ENCODE measurements at regions not wholly inside any gene's neighbourhood (a gene's known extent, or its start where the extent isn't known, plus 50 kb on each side); places are given as distances from the start of the nearest gene placed in this dataset.

GRCh38 chr4:24656906-24657305 lies 72.6 kb upstream of the DHX15 start:
- no peak overlapping the region for H3K4me3 Mint-ChIP-seq
- H3K4me1 ChIP-seq (ENCODE audit: control insufficient read depth in 2 of 2, insufficient read depth in 2 of 2, low read length in 2 of 2), result no peaks in the 10 kb centered on the region
- peaks cover 0 to 1% (median 0%) of the 10 kb centered on the region in 11 donors for H3K9me3 Mint-ChIP-seq
- ChIA-PET CTCF (no interaction called here), POLR2A (no interaction called here)
- no peaks in the 10 kb centered on the region for H3K27me3 ChIP-seq (ENCODE audit: control insufficient read depth in 2 of 2, insufficient read depth in 2 of 2, low read length in 2 of 2)
- no peak overlapping the region for H3K27ac Mint-ChIP-seq
- no peaks in the 10 kb centered on the region for H3K36me3 Mint-ChIP-seq
- H3K4me1 Mint-ChIP-seq, result peaks cover 1 to 7% (median 4%) of the 10 kb centered on the region in 7 donors
- intact Hi-C loops (cut with micrococcal nuclease), result no loop called here
- no peak overlapping the region for H3K4me3 ChIP-seq (ENCODE audit: low read length)
- DNase-seq (no peak), ATAC-seq (no peak)
- no peaks in the 10 kb centered on the region for H3K36me3 ChIP-seq (ENCODE audit: control insufficient read depth in 2 of 3, insufficient read depth in 3 of 3, low read length in 3 of 3)
- peaks cover 0 to 22% (median 13%) of the 10 kb centered on the region in 5 donors for H3K27me3 Mint-ChIP-seq
- H3K9me3 ChIP-seq (ENCODE audit: control insufficient read depth in 2 of 3, low read length in 3 of 3), result no peaks in the 10 kb centered on the region
- H3K27ac ChIP-seq (ENCODE audit: low read depth, low read length), result no peak overlapping the region

- Histone ChIP-seq H3K27me3 (ENCODE audit: control insufficient read depth in 2 of 2, insufficient read depth in 2 of 2, low read length in 2 of 2) (no peaks in the 10 kb centered on the region), H3K9me3 (ENCODE audit: control insufficient read depth in 2 of 3, low read length in 3 of 3) (no peaks in the 10 kb centered on the region), H3K4me1 (ENCODE audit: control insufficient read depth in 2 of 2, insufficient read depth in 2 of 2, low read length in 2 of 2) (no peaks in the 10 kb centered on the region), H3K36me3 (ENCODE audit: control insufficient read depth in 2 of 3, insufficient read depth in 3 of 3, low read length in 3 of 3) (no peaks in the 10 kb centered on the region), H3K4me3 (ENCODE audit: low read length) (no peak overlapping the region), H3K27ac (ENCODE audit: low read depth, low read length) (no peak overlapping the region)
- intact Hi-C loops (cut with micrococcal nuclease), result no loop called here
- DNase-seq (peak in 1 of 9 donors; percentile 21), ATAC-seq (no peak)
- Mint-ChIP-seq H3K9me3 (peaks cover 0 to 1% (median 0%) of the 10 kb centered on the region in 11 donors), H3K36me3 (no peaks in the 10 kb centered on the region), H3K27me3 (peaks cover 0 to 25% (median 13%) of the 10 kb centered on the region in 5 donors), H3K27ac (no peak overlapping the region), H3K4me3 (no peak overlapping the region), H3K4me1 (peaks cover 1 to 7% (median 4%) of the 10 kb centered on the region in 7 donors)
- ChIA-PET POLR2A (interaction anchor here (0.7 kb wide), 1 partner anchor 91 kb away, joined by 3 read pairs; no protein-coding TSS in a partner anchor), CTCF (no interaction called here)
These were observed 73.6 kb upstream of the DHX15 start for GRCh38 chr4:24657768-24658617.

DNA sequence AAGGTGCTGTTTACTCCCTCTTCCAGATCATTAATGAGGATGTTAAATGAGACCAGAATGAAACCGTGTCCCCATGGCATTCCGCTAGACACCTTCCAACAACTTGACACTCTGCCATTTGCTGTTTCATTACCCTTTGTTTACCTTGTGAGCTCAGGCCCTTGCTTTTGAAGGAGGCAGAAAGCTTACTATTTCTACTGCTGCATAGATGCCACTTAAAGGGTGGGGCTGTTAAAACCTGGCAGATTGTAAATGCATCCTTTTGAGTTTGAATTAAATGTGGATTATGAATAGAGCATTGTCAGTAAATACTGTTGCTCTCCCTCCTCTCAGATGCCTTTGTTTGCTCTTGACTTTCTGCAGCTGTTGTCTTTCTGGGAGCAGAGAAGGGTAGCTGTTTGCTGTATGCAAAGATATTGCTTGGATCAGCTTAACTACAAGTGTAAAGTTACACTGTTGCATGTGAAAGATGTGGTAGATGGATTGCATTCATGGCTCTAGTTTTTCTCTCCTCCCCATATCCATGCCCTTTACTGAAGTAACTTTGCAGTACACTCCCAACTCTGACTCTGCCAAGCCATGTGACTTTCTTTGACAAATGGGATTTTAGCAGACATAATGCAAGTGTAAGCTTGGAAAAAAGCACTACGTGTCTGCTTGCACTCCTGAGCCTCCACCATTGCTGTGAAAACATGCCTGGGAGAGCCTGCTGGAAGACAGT lies 75.0 kb upstream of the DHX15 start:
- Histone ChIP-seq H3K27me3 (ENCODE audit: control insufficient read depth in 2 of 2, insufficient read depth in 2 of 2, low read length in 2 of 2) (no peaks in the 10 kb centered on the region), H3K27ac (ENCODE audit: low read depth, low read length) (no peak overlapping the region), H3K4me3 (ENCODE audit: low read length) (no peak overlapping the region), H3K9me3 (ENCODE audit: control insufficient read depth in 2 of 3, low read length in 3 of 3) (no peaks in the 10 kb centered on the region), H3K36me3 (ENCODE audit: control insufficient read depth in 2 of 3, insufficient read depth in 3 of 3, low read length in 3 of 3) (no peaks in the 10 kb centered on the region), H3K4me1 (ENCODE audit: control insufficient read depth in 2 of 2, insufficient read depth in 2 of 2, low read length in 2 of 2) (no peaks in the 10 kb centered on the region)
- no peak overlapping the region for H3K27ac Mint-ChIP-seq
- ATAC-seq, result no peak
- peaks cover 0 to 27% (median 13%) of the 10 kb centered on the region in 5 donors for H3K27me3 Mint-ChIP-seq
- peaks cover 1 to 7% (median 4%) of the 10 kb centered on the region in 7 donors for H3K4me1 Mint-ChIP-seq
- H3K9me3 Mint-ChIP-seq, result peaks cover 0 to 1% (median 0%) of the 10 kb centered on the region in 11 donors
- no peaks in the 10 kb centered on the region for H3K36me3 Mint-ChIP-seq
- intact Hi-C loops (cut with micrococcal nuclease), result no loop called here
- CTCF ChIA-PET, result no interaction called here
- H3K4me3 Mint-ChIP-seq, result no peak overlapping the region
- DNase-seq, result no peak
- POLR2A ChIA-PET, result no interaction called here

GRCh38 chr4:24662056-24662455 lies 77.7 kb upstream of the DHX15 start:
- ChIA-PET POLR2A (no interaction called here), CTCF (no interaction called here)
- DNase-seq, result no peak
- no peak for ATAC-seq
- H3K4me3 Mint-ChIP-seq, result no peak overlapping the region
- peaks cover 0 to 3% (median 0%) of the 10 kb centered on the region in 11 donors for H3K9me3 Mint-ChIP-seq
- no peaks in the 10 kb centered on the region for H3K4me1 ChIP-seq (ENCODE audit: control insufficient read depth in 2 of 2, insufficient read depth in 2 of 2, low read length in 2 of 2)
- no peak overlapping the region for H3K4me3 ChIP-seq (ENCODE audit: low read length)
- no peak overlapping the region for H3K27ac Mint-ChIP-seq
- H3K27me3 Mint-ChIP-seq, result peaks cover 6 to 34% (median 27%) of the 10 kb centered on the region in 5 donors
- H3K9me3 ChIP-seq (ENCODE audit: control insufficient read depth in 2 of 3, low read length in 3 of 3), result no peaks in the 10 kb centered on the region
- no peaks in the 10 kb centered on the region for H3K36me3 ChIP-seq (ENCODE audit: control insufficient read depth in 2 of 3, insufficient read depth in 3 of 3, low read length in 3 of 3)
- intact Hi-C loops (cut with micrococcal nuclease), result no loop called here
- no peak overlapping the region for H3K27ac ChIP-seq (ENCODE audit: low read depth, low read length)
- no peaks in the 10 kb centered on the region for H3K36me3 Mint-ChIP-seq
- H3K4me1 Mint-ChIP-seq, result peaks cover 1 to 7% (median 4%) of the 10 kb centered on the region in 7 donors
- H3K27me3 ChIP-seq (ENCODE audit: control insufficient read depth in 2 of 2, insufficient read depth in 2 of 2, low read length in 2 of 2), result no peaks in the 10 kb centered on the region

DNA sequence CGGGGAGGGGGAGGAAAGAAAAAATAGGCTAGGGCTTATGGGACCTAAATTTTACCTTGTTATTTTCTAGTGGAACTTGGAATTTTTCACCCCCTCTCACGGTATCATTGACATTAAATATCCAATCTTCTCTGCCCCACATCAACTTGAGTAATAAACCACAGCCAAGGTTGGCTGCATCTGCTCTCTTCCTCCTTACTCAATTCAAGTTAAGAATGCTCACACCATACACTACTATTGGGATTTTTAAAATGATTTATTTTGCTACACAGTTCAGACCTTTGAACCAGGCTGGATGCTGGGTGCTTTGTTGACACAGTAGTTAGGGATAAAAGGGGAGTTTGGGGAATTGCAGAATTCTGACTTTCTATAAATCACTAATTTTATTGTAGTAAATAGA lies 78.2 kb upstream of the DHX15 start:
- no peaks in the 10 kb centered on the region for H3K36me3 ChIP-seq (ENCODE audit: control insufficient read depth in 2 of 3, insufficient read depth in 3 of 3, low read length in 3 of 3)
- Mint-ChIP-seq H3K9me3 (peaks cover 0 to 3% (median 0%) of the 10 kb centered on the region in 11 donors), H3K27me3 (peaks cover 7 to 34% (median 29%) of the 10 kb centered on the region in 5 donors), H3K4me3 (no peak overlapping the region), H3K4me1 (peaks cover 1 to 7% (median 4%) of the 10 kb centered on the region in 7 donors), H3K27ac (no peak overlapping the region), H3K36me3 (no peaks in the 10 kb centered on the region)
- intact Hi-C loops (cut with micrococcal nuclease), result no loop called here
- DNase-seq (no peak), ATAC-seq (no peak)
- no peaks in the 10 kb centered on the region for H3K27me3 ChIP-seq (ENCODE audit: control insufficient read depth in 2 of 2, insufficient read depth in 2 of 2, low read length in 2 of 2)
- H3K4me1 ChIP-seq (ENCODE audit: control insufficient read depth in 2 of 2, insufficient read depth in 2 of 2, low read length in 2 of 2), result no peaks in the 10 kb centered on the region
- no peaks in the 10 kb centered on the region for H3K9me3 ChIP-seq (ENCODE audit: control insufficient read depth in 2 of 3, low read length in 3 of 3)
- no peak overlapping the region for H3K4me3 ChIP-seq (ENCODE audit: low read length)
- no peak overlapping the region for H3K27ac ChIP-seq (ENCODE audit: low read depth, low read length)
- ChIA-PET CTCF (no interaction called here), POLR2A (no interaction called here)

GRCh38 chr4:24664956-24665355 lies 80.6 kb upstream of the DHX15 start:
- Mint-ChIP-seq H3K4me3 (no peak overlapping the region), H3K27me3 (peaks cover 0 to 36% (median 26%) of the 10 kb centered on the region in 5 donors), H3K9me3 (peaks cover 0 to 3% (median 0%) of the 10 kb centered on the region in 11 donors), H3K36me3 (no peaks in the 10 kb centered on the region), H3K4me1 (no peaks in the 10 kb centered on the region), H3K27ac (no peak overlapping the region)
- DNase-seq (no peak), ATAC-seq (no peak)
- no peaks in the 10 kb centered on the region for H3K27me3 ChIP-seq (ENCODE audit: control insufficient read depth in 2 of 2, insufficient read depth in 2 of 2, low read length in 2 of 2)
- CTCF ChIA-PET, result no interaction called here
- H3K27ac ChIP-seq (ENCODE audit: low read depth, low read length), result no peak overlapping the region
- no peak overlapping the region for H3K4me3 ChIP-seq (ENCODE audit: low read length)
- intact Hi-C loops (cut with micrococcal nuclease), result no loop called here
- H3K9me3 ChIP-seq (ENCODE audit: control insufficient read depth in 2 of 3, low read length in 3 of 3), result no peaks in the 10 kb centered on the region
- H3K36me3 ChIP-seq (ENCODE audit: control insufficient read depth in 2 of 3, insufficient read depth in 3 of 3, low read length in 3 of 3), result no peaks in the 10 kb centered on the region
- no peaks in the 10 kb centered on the region for H3K4me1 ChIP-seq (ENCODE audit: control insufficient read depth in 2 of 2, insufficient read depth in 2 of 2, low read length in 2 of 2)
- POLR2A ChIA-PET, result no interaction called here

Data from naive thymus-derived CD4-positive, alpha-beta T cell (primary cell).